ENCODE measurements at regions not wholly inside any gene's neighbourhood (a gene's known extent, or its start where the extent isn't known, plus 50 kb on each side); places are given as distances from the start of the nearest gene placed in this dataset.

GRCh38 chr4:13129095-13129494 is 355.0 kb downstream of the RAB28 start:
- Histone ChIP-seq H3K4me1 (ENCODE audit: control insufficient read depth in 1 of 2, insufficient read depth in 2 of 2, low read length in 2 of 2) (no peaks in the 10 kb centered on the region), H3K9me2 (ENCODE audit: insufficient read depth) (no peaks in the 10 kb centered on the region), H3K9ac (ENCODE audit: low read length) (no peak overlapping the region), H3K4me2 (ENCODE audit: low read length) (no peak overlapping the region), H3K36me3 (ENCODE audit: control insufficient read depth in 1 of 2, insufficient read depth in 2 of 2, low read length in 2 of 2) (no peaks in the 10 kb centered on the region), H3K79me2 (ENCODE audit: insufficient read depth, low read length) (no peaks in the 10 kb centered on the region), H3K27me3 (ENCODE audit: insufficient read depth, low read length) (no peaks in the 10 kb centered on the region), H3K27ac (ENCODE audit: low read depth, low read length) (no peak overlapping the region), H2AFZ (ENCODE audit: low read depth, low read length, poor library complexity, severe bottlenecking) (no peak overlapping the region), H4K20me1 (ENCODE audit: insufficient read depth) (no peaks in the 10 kb centered on the region), H3K9me3 (ENCODE audit: control insufficient read depth in 1 of 2, insufficient read depth in 1 of 2, low read depth in 1 of 2, low read length in 2 of 2) (no peaks in the 10 kb centered on the region), H3K4me3 (replicated peaks in 1 of 2; ENCODE audit: low read depth in 1 of 2, low read length in 2 of 2) (no peak overlapping the region)
- POLR2A ChIA-PET = no interaction called here
- intact Hi-C loops (cut with micrococcal nuclease) = no loop called here
- no peak for DNase-seq (ENCODE audit: low read depth, low spot score)
- no peak for TF ChIP-seq ATF3 (IDR thresholded peaks at IDR 0.05)
- TF ChIP-seq, protein P1, sequence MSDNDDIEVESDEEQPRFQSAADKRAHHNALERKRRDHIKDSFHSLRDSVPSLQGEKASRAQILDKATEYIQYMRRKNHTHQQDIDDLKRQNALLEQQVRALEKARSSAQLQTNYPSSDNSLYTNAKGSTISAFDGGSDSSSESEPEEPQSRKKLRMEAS (IDR thresholded peaks at IDR 0.05) = no peak
- TF ChIP-seq ELF1 (IDR thresholded peaks at IDR 0.05; ENCODE audit: borderline replicate concordance, low read depth) = no peak
- no peak for TF ChIP-seq ZFX (IDR thresholded peaks at IDR 0.05)
- TF ChIP-seq YY1 (IDR thresholded peaks at IDR 0.05; ENCODE audit: extremely low read depth, insufficient replicate concordance, low read depth, low read length) = no peak
- no peak for TF ChIP-seq POLR2A (IDR thresholded peaks at IDR 0.05; ENCODE audit: borderline replicate concordance, extremely low read depth, insufficient read depth, insufficient read length)
- no peak for TF ChIP-seq POLR2AphosphoS5 (IDR thresholded peaks at IDR 0.05; ENCODE audit: low read depth, low read length)
- TF ChIP-seq ZNF274 (IDR thresholded peaks at IDR 0.05; ENCODE audit: low read depth, low read length) = no peak
- TF ChIP-seq REST (IDR thresholded peaks at IDR 0.05; ENCODE audit: low read depth) = no peak
- TF ChIP-seq CBX3 (IDR thresholded peaks at IDR 0.05; ENCODE audit: low read depth) = no peak
- no peak for TF ChIP-seq SRF (IDR thresholded peaks at IDR 0.05; ENCODE audit: low read depth)
- no peak for TF ChIP-seq SP1 (IDR thresholded peaks at IDR 0.05; ENCODE audit: low read depth)
- ATAC-seq = no peak
- CTCF ChIA-PET = no interaction called here
- no TSS peak for BruUV-seq (replicated peaks)
- RAD21 ChIA-PET (ENCODE audit: low non-redundant PET in 1 of 2, low total read pairs in 2 of 2, uncharacterized antibody in 2 of 2, unreplicated experiment in 2 of 2) = no interaction called here
